Stimulated activated naive CD8-positive, alpha-beta T cell treated with anti-CD3 and anti-CD28 coated beads, Interleukin-15, amount 100 ng/mL, for 72 hours (primary cell): ENCODE measurements at regions not wholly inside any gene's neighbourhood (a gene's known extent, or its start where the extent isn't known, plus 50 kb on each side); places are given as distances from the start of the nearest gene placed in this dataset.
A peak's percentile ranks its signal among the peaks of the same experiment; 100 is the strongest.

Source experiments
- ATAC-seq: fragments of 150-1000 bp; cut with Tn5 transposase; 2 replicates; pipeline ENCODE4 v1.10.0; 2021; ENCODE audit warnings: mild to moderate bottlenecking, moderate library complexity
- DNase-seq, 2 donors: peaks; one replicate each; pipeline ENCODE4 v3.0.0; 2021 to 2022
- H3K27ac Mint-ChIP-seq, 2 donors: one replicate each; pipeline ENCODE4 v1.8.0; 2022; ENCODE audit warnings: mild to moderate bottlenecking in 2 of 2, mixed read lengths in 2 of 2, moderate library complexity in 2 of 2
- H3K27me3 Mint-ChIP-seq: one replicate; pipeline ENCODE4 v1.8.0; 2022; ENCODE audit warnings: mixed read lengths
- H3K4me1 Mint-ChIP-seq: one replicate; pipeline ENCODE4 v1.8.0; 2022; ENCODE audit warnings: mild to moderate bottlenecking, mixed read lengths
- H3K4me3 Mint-ChIP-seq, 2 donors: one replicate each; pipeline ENCODE4 v1.8.0; 2022; ENCODE audit warnings: mild to moderate bottlenecking in 2 of 2, mixed read lengths in 2 of 2, moderate library complexity in 1 of 2
- H3K9me3 Mint-ChIP-seq, 2 donors: one replicate each; pipeline ENCODE4 v1.8.0; 2022; ENCODE audit warnings: mixed read lengths in 2 of 2

DNA sequence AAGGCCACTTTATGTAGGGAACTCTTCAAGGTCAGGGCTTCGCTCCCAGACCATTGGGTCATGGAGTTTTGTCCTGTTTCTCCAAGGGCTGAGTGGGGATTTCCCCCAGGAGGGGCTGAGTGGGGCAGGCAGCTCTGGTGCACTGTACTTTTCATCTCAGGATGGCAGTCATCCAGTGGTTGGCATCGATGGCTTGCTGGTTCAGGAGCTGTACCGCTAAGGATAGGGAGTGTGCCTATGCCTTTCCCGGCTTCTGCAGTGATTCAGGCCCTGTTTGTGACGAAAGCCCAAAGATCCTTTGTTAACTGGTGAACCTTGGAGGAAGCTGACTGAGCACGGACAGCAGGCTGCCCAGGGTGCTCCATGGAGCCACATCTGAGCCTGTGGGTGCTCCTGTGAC is 100.1 kb upstream of the GADD45A start:
- no peak for DNase-seq
- Mint-ChIP-seq H3K27me3 (no peaks in the 10 kb centered on the region), H3K27ac (no peak overlapping the region), H3K4me1 (no peaks in the 10 kb centered on the region), H3K9me3 (no peaks in the 10 kb centered on the region), H3K4me3 (no peak overlapping the region)
- no peak for ATAC-seq

DNA sequence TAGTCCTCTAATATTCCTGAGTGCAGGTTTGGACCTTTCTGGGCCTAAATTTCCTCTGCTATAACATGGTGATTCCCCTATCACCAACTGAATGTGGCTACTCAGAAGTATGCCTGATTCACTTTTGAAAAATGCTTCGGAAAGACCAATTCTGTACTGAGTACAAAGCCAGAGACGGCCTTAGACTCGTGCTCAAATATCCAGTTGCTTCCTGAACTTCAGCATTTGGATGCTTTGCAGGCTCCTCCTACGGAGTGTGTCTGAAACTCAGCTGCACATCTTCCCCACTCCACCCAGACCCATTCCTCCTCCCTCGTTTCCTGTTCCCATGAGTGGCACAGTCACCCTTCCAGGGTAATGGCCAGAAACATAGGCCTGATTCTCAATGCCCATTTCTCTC is 98.4 kb upstream of the GADD45A start:
- no peak overlapping the region for H3K4me3 Mint-ChIP-seq
- no peak for DNase-seq
- no peaks in the 10 kb centered on the region for H3K9me3 Mint-ChIP-seq
- ATAC-seq = no peak
- H3K27me3 Mint-ChIP-seq = no peaks in the 10 kb centered on the region
- no peaks in the 10 kb centered on the region for H3K4me1 Mint-ChIP-seq
- no peak overlapping the region for H3K27ac Mint-ChIP-seq

DNA sequence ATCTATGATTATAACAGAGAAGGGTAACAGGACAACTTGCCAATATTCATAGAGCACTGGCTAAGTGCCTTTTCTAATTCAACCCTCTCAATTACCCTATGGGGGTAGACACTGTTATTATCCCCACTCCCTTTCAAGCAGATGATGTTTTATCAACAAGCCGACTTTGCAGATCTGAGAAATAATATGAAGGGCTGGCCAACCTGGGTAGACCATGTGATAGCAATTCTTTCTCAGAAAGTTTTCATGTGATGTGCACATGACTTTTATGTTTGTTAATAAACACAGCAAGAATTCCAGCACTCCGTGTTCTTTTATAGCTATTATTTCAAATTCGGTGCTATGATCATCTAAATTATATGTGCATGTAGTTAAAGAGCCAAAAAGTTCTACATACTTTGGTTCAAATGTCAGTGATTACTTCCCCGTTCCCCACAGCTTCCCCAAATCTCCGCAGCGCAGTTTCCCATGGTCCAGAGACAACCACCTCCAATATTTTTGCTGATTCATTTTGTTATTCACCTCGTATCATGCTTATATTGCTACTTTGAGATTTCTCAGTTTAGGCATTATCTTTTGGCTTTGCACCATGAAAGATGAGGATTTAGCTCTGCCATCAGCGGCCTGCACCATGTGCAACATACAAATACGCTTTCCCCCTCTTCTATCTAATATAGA is 96.7 kb upstream of the GADD45A start:
- ATAC-seq (no peak), DNase-seq (no peak)
- Mint-ChIP-seq H3K27me3 (no peaks in the 10 kb centered on the region), H3K27ac (peak overlapping the region in 1 of 2 donors; percentile 70), H3K4me3 (no peak overlapping the region), H3K9me3 (no peaks in the 10 kb centered on the region), H3K4me1 (no peaks in the 10 kb centered on the region)

DNA sequence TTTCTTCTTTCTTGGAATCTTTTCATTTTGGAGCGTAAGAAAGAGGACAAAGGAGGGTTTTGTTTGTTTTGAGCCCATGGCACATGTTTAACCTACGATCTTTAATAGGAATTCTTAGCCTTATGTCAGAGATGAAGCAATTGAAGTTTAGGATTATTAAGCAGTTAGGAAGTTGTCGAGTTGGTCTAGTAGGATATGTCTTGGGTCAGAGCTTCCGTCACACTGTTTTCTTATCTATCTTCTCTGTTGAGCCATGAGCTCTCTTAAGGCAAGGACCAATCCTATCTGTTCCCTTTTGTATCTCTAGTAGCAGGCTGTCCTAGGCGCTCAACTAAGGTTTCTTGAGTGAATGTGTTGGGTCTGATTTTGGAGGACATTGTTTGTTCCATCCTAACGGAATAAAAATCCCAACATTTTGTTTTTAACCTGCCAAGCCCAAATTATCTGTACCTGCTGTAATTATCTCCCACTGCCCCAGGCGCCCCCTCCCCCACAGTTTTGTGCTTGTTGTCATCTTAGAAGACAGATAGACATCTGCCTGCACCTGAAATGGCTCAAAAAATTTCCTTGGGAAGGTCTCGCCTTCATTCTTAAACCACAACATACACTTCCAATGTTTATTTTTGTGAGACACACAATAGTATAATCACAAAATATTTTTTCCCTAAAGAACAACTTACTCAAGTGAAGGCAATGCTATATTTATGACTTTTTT is 95.3 kb upstream of the GADD45A start:
- no peak overlapping the region for H3K27ac Mint-ChIP-seq
- DNase-seq (no peak), ATAC-seq (no peak)
- peaks cover 0 to 7% of the 10 kb centered on the region in 2 donors for H3K9me3 Mint-ChIP-seq
- no peaks in the 10 kb centered on the region for H3K27me3 Mint-ChIP-seq
- no peak overlapping the region for H3K4me3 Mint-ChIP-seq
- no peaks in the 10 kb centered on the region for H3K4me1 Mint-ChIP-seq

DNA sequence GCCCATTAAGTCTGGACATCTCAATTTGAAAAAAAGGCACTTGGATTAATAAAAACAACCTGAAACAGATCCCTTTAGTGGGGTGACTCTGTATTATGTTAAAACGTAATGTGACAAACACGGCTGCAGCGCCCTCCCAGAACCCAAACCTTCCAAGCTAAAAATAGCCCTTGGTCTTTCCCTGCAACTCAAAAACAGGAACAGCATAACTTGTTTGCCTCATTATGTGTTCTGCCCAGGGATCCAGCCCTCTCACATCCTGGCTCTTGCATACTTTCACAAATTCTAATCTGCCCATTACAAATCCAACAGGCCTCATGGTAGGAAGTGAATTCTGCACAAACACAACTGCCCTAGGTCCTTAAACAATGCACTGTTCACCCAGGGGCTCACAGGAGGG is 94.7 kb upstream of the GADD45A start:
- peaks cover 0 to 9% of the 10 kb centered on the region in 2 donors for H3K9me3 Mint-ChIP-seq
- H3K4me3 Mint-ChIP-seq = no peak overlapping the region
- ATAC-seq (no peak), DNase-seq (no peak)
- no peaks in the 10 kb centered on the region for H3K4me1 Mint-ChIP-seq
- no peaks in the 10 kb centered on the region for H3K27me3 Mint-ChIP-seq
- H3K27ac Mint-ChIP-seq = no peak overlapping the region

DNA sequence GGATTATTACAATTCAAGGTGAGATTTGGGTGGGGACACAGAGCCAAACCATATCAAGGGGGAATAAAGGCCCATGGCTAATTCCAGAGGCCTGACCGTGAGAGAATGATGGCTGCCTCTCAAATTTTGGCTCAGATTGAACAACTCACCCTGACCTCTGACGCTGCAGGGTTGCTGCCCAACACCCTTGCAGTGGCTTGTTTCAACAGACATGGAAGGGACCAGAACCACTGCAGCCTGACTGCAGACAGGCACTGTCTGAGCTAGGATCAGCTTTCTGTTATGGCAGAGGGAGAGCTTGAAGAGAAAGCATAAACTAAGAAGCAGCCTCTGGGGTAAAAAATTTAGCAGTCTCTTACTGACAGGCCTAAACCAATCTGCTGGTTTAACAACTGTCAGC is 90.2 kb upstream of the GADD45A start:
- Mint-ChIP-seq H3K27ac (no peak overlapping the region), H3K4me3 (no peak overlapping the region)
- ATAC-seq = no peak

DNA sequence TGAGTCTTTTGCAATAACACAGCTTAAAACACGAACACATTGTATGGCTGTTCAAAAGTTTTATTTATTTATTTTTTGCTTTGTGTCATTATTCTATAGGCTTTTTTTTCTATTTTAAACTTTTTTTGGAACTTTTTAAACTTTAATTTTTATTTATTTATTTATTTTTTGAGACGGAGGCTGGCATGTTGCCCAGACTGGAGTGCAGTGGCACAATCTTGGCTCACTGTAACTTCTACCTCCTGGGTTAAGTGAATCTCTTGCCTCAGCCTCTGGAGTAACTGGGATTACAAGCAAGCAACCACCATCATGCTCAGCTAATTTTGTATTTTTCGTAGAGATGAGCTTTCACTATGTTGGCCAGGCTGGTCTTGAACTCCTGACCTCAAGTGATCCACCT is 88.3 kb upstream of the GADD45A start:
- DNase-seq = no peak
- ATAC-seq = no peak
- Mint-ChIP-seq H3K27ac (no peak overlapping the region), H3K9me3 (peaks cover 0 to 9% of the 10 kb centered on the region in 2 donors), H3K4me3 (no peak overlapping the region), H3K27me3 (peaks cover 6% of the 10 kb centered on the region), H3K4me1 (no peaks in the 10 kb centered on the region)

More for the DNA sequence above, 90.2 kb upstream of the GADD45A start:
- H3K4me1 Mint-ChIP-seq = no peaks in the 10 kb centered on the region
- H3K9me3 Mint-ChIP-seq = peaks cover 0 to 9% of the 10 kb centered on the region in 2 donors
- H3K27me3 Mint-ChIP-seq = no peaks in the 10 kb centered on the region
- no peak for DNase-seq

DNA sequence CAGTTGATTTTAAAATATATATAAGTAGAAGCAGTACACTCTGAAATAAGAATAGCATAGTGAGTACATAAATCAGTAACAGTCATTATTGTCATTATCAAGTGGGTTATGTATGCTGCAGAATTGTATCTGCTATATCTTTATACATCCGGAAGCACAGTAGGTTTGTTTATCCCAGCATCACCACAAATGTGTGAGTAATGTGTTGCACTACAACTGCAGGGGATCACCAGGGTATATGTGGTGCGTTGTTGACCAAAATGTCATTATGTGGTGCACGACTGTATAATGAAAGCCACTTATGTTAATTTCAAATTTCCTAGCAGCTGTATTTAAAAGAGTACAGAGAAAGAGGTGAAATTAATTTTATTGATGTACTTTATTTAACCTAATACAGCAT is 87.7 kb upstream of the GADD45A start:
- Mint-ChIP-seq H3K9me3 (peaks cover 0 to 9% of the 10 kb centered on the region in 2 donors), H3K4me3 (no peak overlapping the region), H3K27ac (no peak overlapping the region), H3K4me1 (no peaks in the 10 kb centered on the region), H3K27me3 (peaks cover 13% of the 10 kb centered on the region)
- DNase-seq (no peak), ATAC-seq (no peak)

DNA sequence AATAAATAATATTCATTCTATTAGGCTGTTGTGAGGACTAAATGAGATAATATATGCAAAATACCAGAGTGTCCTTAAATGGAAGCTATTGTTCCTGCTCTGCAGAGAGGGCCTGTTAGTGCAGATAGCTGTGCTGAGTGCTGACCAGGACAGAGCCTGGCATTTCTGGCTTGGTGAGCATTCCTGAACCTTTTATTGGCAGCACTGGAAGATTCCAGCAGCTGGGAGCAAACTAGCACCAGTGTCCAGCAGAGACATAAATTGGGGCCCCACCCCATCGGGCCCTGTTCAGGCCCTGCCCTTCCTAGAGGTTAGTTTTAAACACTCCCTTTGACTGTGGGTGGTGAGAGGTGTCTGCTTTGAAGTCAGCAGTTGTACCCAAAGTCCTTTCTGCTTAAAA is 85.9 kb upstream of the GADD45A start:
- H3K4me3 Mint-ChIP-seq = no peak overlapping the region
- no peak for ATAC-seq
- peaks cover 17% of the 10 kb centered on the region for H3K27me3 Mint-ChIP-seq
- no peaks in the 10 kb centered on the region for H3K4me1 Mint-ChIP-seq
- no peak overlapping the region for H3K27ac Mint-ChIP-seq
- peaks cover 0 to 8% of the 10 kb centered on the region in 2 donors for H3K9me3 Mint-ChIP-seq
- no peak for DNase-seq

DNA sequence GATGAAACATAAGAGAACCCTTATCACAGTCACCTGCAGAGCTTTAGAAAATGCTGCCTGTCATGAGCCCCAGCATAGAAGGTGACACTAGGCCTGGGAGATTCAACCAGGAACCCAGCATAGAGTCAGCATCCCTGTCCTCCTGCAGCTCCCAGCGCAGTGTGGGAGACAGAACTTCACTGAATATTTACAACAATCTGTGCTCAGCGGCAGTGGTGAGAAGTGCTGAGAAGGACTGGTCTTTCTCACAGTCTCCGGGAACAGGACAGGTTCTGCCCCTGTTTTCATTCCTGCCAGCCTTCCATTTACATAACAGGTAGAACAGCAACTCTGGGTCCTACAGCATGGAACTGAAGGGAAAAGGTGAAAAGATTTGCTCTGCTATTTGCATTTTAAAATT is 83.5 kb upstream of the GADD45A start:
- H3K27me3 Mint-ChIP-seq = peaks cover 17% of the 10 kb centered on the region
- no peaks in the 10 kb centered on the region for H3K9me3 Mint-ChIP-seq
- H3K27ac Mint-ChIP-seq = no peak overlapping the region
- ATAC-seq = no peak
- H3K4me1 Mint-ChIP-seq = no peaks in the 10 kb centered on the region
- no peak for DNase-seq
- no peak overlapping the region for H3K4me3 Mint-ChIP-seq

DNA sequence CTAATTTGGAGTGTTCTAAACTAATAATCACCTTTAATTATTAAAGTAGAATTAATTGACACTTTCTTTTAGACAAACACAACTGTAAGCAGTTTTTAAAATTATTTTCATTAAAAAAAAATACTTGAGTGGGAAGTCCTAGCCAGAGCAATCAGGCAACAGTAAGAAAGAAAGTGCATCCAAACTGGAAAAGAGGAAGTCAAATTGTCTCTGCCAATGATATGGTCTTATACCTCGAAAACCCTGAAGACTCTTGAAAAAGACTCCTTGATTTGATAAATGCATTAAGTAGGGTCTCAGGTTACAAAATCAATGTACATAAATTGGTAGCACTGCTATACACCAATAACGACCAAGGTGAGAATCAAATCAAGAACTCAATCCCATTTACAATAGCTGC is 83.0 kb upstream of the GADD45A start:
- Mint-ChIP-seq H3K4me3 (no peak overlapping the region), H3K4me1 (no peaks in the 10 kb centered on the region), H3K9me3 (no peaks in the 10 kb centered on the region), H3K27ac (no peak overlapping the region), H3K27me3 (peaks cover 17% of the 10 kb centered on the region)
- DNase-seq (no peak), ATAC-seq (no peak)

DNA sequence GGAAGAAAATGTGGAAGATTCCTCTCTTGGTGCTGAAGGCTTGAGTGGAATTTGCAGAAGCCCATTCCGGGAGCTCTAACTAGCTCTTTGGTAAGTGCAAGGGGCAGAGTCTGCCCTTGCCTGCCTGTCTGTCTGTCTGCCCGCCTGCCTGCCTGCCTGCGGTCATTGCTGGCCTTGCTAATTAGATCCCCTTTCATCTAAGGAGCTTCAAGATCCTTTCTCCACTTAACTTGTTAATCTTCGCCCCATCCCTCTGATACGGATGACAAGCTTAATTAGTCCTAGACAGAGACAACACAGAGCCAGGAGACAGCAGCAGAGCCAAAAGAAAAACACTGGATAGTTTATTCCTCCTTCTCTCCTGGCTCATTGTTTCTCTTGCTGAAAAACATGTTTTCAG is 80.2 kb upstream of the GADD45A start:
- Mint-ChIP-seq H3K4me3 (no peak overlapping the region), H3K9me3 (no peaks in the 10 kb centered on the region), H3K27ac (no peak overlapping the region), H3K27me3 (peaks cover 17% of the 10 kb centered on the region), H3K4me1 (peaks cover 8% of the 10 kb centered on the region)
- ATAC-seq (no peak), DNase-seq (no peak)

DNA sequence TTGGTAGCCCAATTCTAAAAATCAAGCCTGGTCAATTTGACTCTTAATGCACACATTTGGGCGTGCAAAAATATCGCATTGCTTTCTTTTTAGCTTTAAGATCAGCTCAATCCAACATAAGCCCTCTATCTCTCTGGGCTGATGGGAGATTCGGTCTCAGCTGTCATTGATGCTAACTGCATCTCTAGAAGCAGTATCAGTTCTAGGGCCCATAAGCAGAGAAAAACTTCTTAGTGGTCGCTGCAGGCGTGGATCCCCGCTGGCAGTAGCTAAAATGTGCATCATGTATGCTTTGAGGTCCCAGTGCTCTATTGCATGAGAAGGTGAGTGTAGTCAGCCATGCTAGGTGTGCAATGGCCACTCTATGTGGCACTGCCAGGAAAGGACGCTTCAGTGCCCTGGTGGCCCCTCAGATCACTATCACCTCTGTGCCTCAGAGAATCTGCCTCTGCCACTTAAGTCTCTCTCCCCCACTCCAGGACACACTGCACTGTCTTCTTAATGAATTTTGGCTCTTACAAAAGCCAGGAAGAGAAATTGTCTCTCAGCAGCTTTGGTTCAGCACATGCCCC is 79.7 kb upstream of the GADD45A start:
- Mint-ChIP-seq H3K27ac (no peak overlapping the region), H3K4me3 (no peak overlapping the region), H3K4me1 (peaks cover 8% of the 10 kb centered on the region), H3K9me3 (no peaks in the 10 kb centered on the region), H3K27me3 (peaks cover 17% of the 10 kb centered on the region)
- DNase-seq (no peak), ATAC-seq (no peak)

DNA sequence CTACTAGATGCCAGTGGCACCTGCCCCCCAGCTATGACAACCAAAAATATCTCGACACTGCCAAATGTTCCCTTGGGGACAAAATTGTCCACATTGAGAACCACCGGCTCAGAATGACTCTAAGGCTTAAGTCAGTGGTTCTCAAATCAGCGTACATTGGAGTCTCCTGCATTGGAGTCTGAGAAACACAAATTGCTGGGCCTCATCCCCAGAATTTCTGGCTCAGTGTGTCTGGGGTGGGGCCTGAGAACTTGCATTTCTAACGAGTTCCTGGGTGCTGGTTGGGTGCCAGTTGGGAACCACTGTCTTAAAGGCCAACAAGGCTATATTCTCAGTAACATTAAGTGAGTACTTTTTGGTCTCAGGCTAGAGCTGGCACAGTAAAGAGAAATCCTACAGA is 77.7 kb upstream of the GADD45A start:
- H3K4me3 Mint-ChIP-seq = no peak overlapping the region
- H3K9me3 Mint-ChIP-seq = no peaks in the 10 kb centered on the region
- ATAC-seq = no peak
- DNase-seq = no peak
- peaks cover 8% of the 10 kb centered on the region for H3K4me1 Mint-ChIP-seq
- peaks cover 5% of the 10 kb centered on the region for H3K27me3 Mint-ChIP-seq
- H3K27ac Mint-ChIP-seq = peak overlapping the region; percentile 66 to 93

DNA sequence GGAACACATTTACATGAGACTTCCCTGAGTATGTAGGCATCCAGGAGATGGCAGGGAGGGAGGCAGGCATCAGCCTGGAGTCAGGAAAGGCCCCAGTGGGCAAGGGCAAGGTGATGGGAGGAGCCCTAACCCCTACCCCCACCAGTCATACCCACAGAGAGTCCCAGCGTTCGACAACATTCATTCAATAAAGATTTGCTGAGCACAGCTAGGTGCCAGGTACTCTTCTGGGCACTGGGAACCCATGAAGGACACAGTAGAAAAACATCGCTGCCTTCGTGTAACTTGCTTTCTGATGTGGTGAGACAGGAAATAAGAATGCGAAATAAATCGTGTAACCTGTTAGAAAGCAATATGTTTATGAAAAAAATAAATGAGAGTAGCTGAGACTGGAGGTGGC is 77.3 kb upstream of the GADD45A start:
- no peak overlapping the region for H3K4me3 Mint-ChIP-seq
- peak overlapping the region; percentile 66 to 93 for H3K27ac Mint-ChIP-seq
- peaks cover 8% of the 10 kb centered on the region for H3K4me1 Mint-ChIP-seq
- ATAC-seq = peak; percentile 22
- peaks cover under 1% of the 10 kb centered on the region for H3K27me3 Mint-ChIP-seq
- no peaks in the 10 kb centered on the region for H3K9me3 Mint-ChIP-seq
- no peak for DNase-seq
